Mucosa of rectum (tissue), 2 donors: ENCODE measurements at regions not wholly inside any gene's neighbourhood (a gene's known extent, or its start where the extent isn't known, plus 50 kb on each side); places are given as distances from the start of the nearest gene placed in this dataset.

ENCODE experiments used
- H3K27ac ChIP-seq, 2 donors: one replicate each; pipeline ENCODE4 v1.7.0; 2013; ENCODE audit warnings: inconsistent platforms in 2 of 2, low read depth in 2 of 2, low read length in 2 of 2
- H3K27me3 ChIP-seq, 2 donors: one replicate each; pipeline ENCODE4 v1.7.0; 2013; ENCODE audit warnings: low read length in 2 of 2; ENCODE audit not compliant: control insufficient read depth in 2 of 2, insufficient read depth in 2 of 2
- H3K36me3 ChIP-seq, 2 donors: one replicate each; pipeline ENCODE4 v1.7.0; 2013; ENCODE audit warnings: low read length in 2 of 2; ENCODE audit not compliant: control insufficient read depth in 2 of 2, insufficient read depth in 2 of 2
- H3K4me1 ChIP-seq, 2 donors: one replicate each; pipeline ENCODE4 v1.7.0; 2013; ENCODE audit warnings: low read length in 2 of 2, mild to moderate bottlenecking in 1 of 2; ENCODE audit not compliant: control insufficient read depth in 2 of 2, insufficient read depth in 2 of 2
- H3K4me3 ChIP-seq, 2 donors: one replicate each; pipeline ENCODE4 v1.7.0; 2013; ENCODE audit warnings: low read length in 2 of 2
- H3K9ac ChIP-seq, 2 donors: one replicate each; pipeline ENCODE4 v1.7.0; 2013; ENCODE audit warnings: low read length in 2 of 2, low read depth in 1 of 2, mild to moderate bottlenecking in 1 of 2
- H3K9me3 ChIP-seq, 2 donors: one replicate each; pipeline ENCODE4 v1.7.0; 2013; ENCODE audit warnings: low read length in 2 of 2; ENCODE audit not compliant: control insufficient read depth in 2 of 2
- donor health status: healthy.
- donor health status: Normal muscosa, but diverticular disease.

GRCh38 chr11:127358160-127358559 lies 357.6 kb upstream of the KIRREL3 start:
- Histone ChIP-seq H3K27ac (no peak overlapping the region), H3K4me3 (no peak overlapping the region), H3K9me3 (no peaks in the 10 kb centered on the region), H3K9ac (no peak overlapping the region), H3K27me3 (no peaks in the 10 kb centered on the region), H3K36me3 (no peaks in the 10 kb centered on the region), H3K4me1 (no peaks in the 10 kb centered on the region)

GRCh38 chr11:127350476-127350875 lies 349.9 kb upstream of the KIRREL3 start:
- Histone ChIP-seq H3K4me3 (no peak overlapping the region), H3K36me3 (no peaks in the 10 kb centered on the region), H3K4me1 (no peaks in the 10 kb centered on the region), H3K9ac (no peak overlapping the region), H3K9me3 (no peaks in the 10 kb centered on the region), H3K27ac (no peak overlapping the region), H3K27me3 (no peaks in the 10 kb centered on the region)

- H3K4me3 ChIP-seq: no peak overlapping the region
- no peak overlapping the region for H3K9ac ChIP-seq
- H3K4me1 ChIP-seq: no peaks in the 10 kb centered on the region
- H3K9me3 ChIP-seq: no peaks in the 10 kb centered on the region
- no peak overlapping the region for H3K27ac ChIP-seq
- no peaks in the 10 kb centered on the region for H3K36me3 ChIP-seq
- no peaks in the 10 kb centered on the region for H3K27me3 ChIP-seq
Measured at GRCh38 chr11:127345819-127346459, 345.4 kb upstream of the KIRREL3 start.

GRCh38 chr11:127340438-127340837 lies 339.9 kb upstream of the KIRREL3 start:
- no peak overlapping the region for H3K9ac ChIP-seq
- no peaks in the 10 kb centered on the region for H3K9me3 ChIP-seq
- H3K4me3 ChIP-seq: no peak overlapping the region
- H3K27me3 ChIP-seq: peaks cover 0 to 2% of the 10 kb centered on the region in 2 donors
- no peaks in the 10 kb centered on the region for H3K36me3 ChIP-seq
- no peak overlapping the region for H3K27ac ChIP-seq
- no peaks in the 10 kb centered on the region for H3K4me1 ChIP-seq

GRCh38 chr11:127339376-127339775 lies 338.8 kb upstream of the KIRREL3 start:
- Histone ChIP-seq H3K9ac (no peak overlapping the region), H3K36me3 (no peaks in the 10 kb centered on the region), H3K9me3 (no peaks in the 10 kb centered on the region), H3K27ac (no peak overlapping the region), H3K4me3 (no peak overlapping the region), H3K4me1 (no peaks in the 10 kb centered on the region), H3K27me3 (peaks cover 0 to 2% of the 10 kb centered on the region in 2 donors)

GRCh38 chr11:127338380-127339259 lies 338.1 kb upstream of the KIRREL3 start:
- H3K27me3 ChIP-seq: peaks cover 0 to 2% of the 10 kb centered on the region in 2 donors
- no peak overlapping the region for H3K9ac ChIP-seq
- no peaks in the 10 kb centered on the region for H3K9me3 ChIP-seq
- H3K36me3 ChIP-seq: no peaks in the 10 kb centered on the region
- no peaks in the 10 kb centered on the region for H3K4me1 ChIP-seq
- H3K27ac ChIP-seq: no peak overlapping the region
- H3K4me3 ChIP-seq: no peak overlapping the region

- H3K27ac ChIP-seq: no peak overlapping the region
- H3K4me3 ChIP-seq: no peak overlapping the region
- no peak overlapping the region for H3K9ac ChIP-seq
- H3K36me3 ChIP-seq: no peaks in the 10 kb centered on the region
- peaks cover 0 to 2% of the 10 kb centered on the region in 2 donors for H3K27me3 ChIP-seq
- H3K9me3 ChIP-seq: no peaks in the 10 kb centered on the region
- no peaks in the 10 kb centered on the region for H3K4me1 ChIP-seq
Measured at GRCh38 chr11:127334466-127334865, 333.9 kb upstream of the KIRREL3 start.

- Histone ChIP-seq H3K9me3 (no peaks in the 10 kb centered on the region), H3K27ac (no peak overlapping the region), H3K9ac (no peak overlapping the region), H3K4me1 (no peaks in the 10 kb centered on the region), H3K27me3 (no peaks in the 10 kb centered on the region), H3K36me3 (no peaks in the 10 kb centered on the region), H3K4me3 (no peak overlapping the region)
Measured at GRCh38 chr11:127332896-127333295, 332.3 kb upstream of the KIRREL3 start.

- Histone ChIP-seq H3K36me3 (no peaks in the 10 kb centered on the region), H3K4me1 (no peaks in the 10 kb centered on the region), H3K4me3 (no peak overlapping the region), H3K9ac (no peak overlapping the region), H3K27me3 (no peaks in the 10 kb centered on the region), H3K9me3 (no peaks in the 10 kb centered on the region), H3K27ac (no peak overlapping the region)
Measured at GRCh38 chr11:127330044-127330443, 329.5 kb upstream of the KIRREL3 start.

- no peaks in the 10 kb centered on the region for H3K9me3 ChIP-seq
- H3K9ac ChIP-seq: no peak overlapping the region
- H3K36me3 ChIP-seq: no peaks in the 10 kb centered on the region
- H3K4me3 ChIP-seq: no peak overlapping the region
- H3K27me3 ChIP-seq: no peaks in the 10 kb centered on the region
- H3K4me1 ChIP-seq: no peaks in the 10 kb centered on the region
- H3K27ac ChIP-seq: no peak overlapping the region
Measured at GRCh38 chr11:127308291-127308690, 307.7 kb upstream of the KIRREL3 start.
